PFSK-1 (cell line): ENCODE measurements at regions not wholly inside any gene's neighbourhood (a gene's known extent, or its start where the extent isn't known, plus 50 kb on each side); places are given as distances from the start of the nearest gene placed in this dataset.

Source experiments
- POLR2AphosphoS5 ChIP-seq: IDR thresholded peaks from 2 replicates; pipeline ENCODE4 v1.6.1; 2012; ENCODE audit warnings: low read depth, mild to moderate bottlenecking, control low read depth, low read length, moderate library complexity
- SIN3A ChIP-seq: IDR thresholded peaks from 2 replicates; pipeline ENCODE4 v1.6.1; 2012; ENCODE audit warnings: mild to moderate bottlenecking, low read length, moderate library complexity, borderline replicate concordance; ENCODE audit not compliant: insufficient read depth
- TAF1 ChIP-seq: IDR thresholded peaks from 2 replicates; pipeline ENCODE4 v1.6.1; 2012; ENCODE audit warnings: low read length, control low read depth, borderline replicate concordance; ENCODE audit not compliant: insufficient read depth

DNA sequence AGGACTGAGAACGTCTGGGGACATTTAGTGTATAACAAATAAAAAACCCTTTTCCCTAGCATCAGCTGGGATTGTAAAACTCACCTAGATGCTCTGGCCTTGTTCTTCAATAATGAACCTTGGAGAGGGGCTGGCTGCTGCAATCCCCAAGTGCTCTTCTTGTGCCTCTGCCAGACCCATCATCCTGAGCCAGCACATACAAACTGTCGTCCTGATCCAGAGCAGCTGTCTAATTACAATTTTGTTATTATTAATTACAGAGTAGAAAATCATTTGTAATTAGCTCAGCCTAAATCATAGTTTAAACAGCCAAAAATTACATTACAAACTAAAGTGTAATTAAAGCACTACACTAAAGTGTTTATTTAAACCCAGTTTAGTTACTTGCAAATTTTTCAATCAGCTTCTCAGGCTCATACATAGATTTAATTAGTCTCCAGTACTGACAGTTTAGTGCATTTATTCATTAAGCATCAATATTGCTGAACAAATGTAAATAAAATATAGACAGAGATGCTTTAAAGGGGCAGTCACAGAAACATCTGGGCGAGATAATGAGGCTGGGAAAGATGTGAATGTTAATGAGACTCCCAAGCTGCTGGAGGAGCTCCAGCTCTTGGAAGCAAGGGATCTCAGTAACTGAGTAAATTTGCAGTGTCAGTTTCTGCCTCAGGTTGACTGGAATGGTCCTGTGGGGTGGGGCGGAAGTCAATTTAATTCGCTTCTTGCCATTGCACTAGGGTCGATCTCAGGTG, 632.3 kb upstream of the TLE4 start:
- TF ChIP-seq POLR2AphosphoS5, result no peak
- no peak for TF ChIP-seq SIN3A
- TF ChIP-seq TAF1, result no peak
